AG09319 (cell line): ENCODE measurements at regions not wholly inside any gene's neighbourhood (a gene's known extent, or its start where the extent isn't known, plus 50 kb on each side); places are given as distances from the start of the nearest gene placed in this dataset.

ENCODE experiments used
- DNase-seq: peaks from one replicate; pipeline ENCODE4 v3.0.0-alpha.2; 2010; ENCODE audit warnings: low read depth; ENCODE audit errors: extremely low read depth
- CTCF ChIP-seq: IDR thresholded peaks from 2 replicates; pipeline ENCODE4 v1.5.1; 2011; ENCODE audit warnings: low read depth, mild to moderate bottlenecking, inconsistent platforms, low read length, moderate library complexity

GRCh38 chr2:147041121-147041494 lies 803.7 kb upstream of the ACVR2A start:
- no peak for TF ChIP-seq CTCF
- no peak for DNase-seq

- no peak for TF ChIP-seq CTCF
These were observed 804.3 kb upstream of the ACVR2A start for GRCh38 chr2:147040298-147041120.

GRCh38 chr2:147037048-147037447 lies 807.8 kb upstream of the ACVR2A start:
- DNase-seq, result no peak
- TF ChIP-seq CTCF, result no peak

More at GRCh38 chr2:147040298-147041120, 804.3 kb upstream of the ACVR2A start:
- DNase-seq, result no peak

GRCh38 chr2:147033044-147033443 lies 811.8 kb upstream of the ACVR2A start:
- DNase-seq, result no peak
- TF ChIP-seq CTCF, result no peak

GRCh38 chr2:147031897-147032296 lies 812.9 kb upstream of the ACVR2A start:
- TF ChIP-seq CTCF, result no peak
- DNase-seq, result no peak

- no peak for DNase-seq
- no peak for TF ChIP-seq CTCF
These were observed 813.7 kb upstream of the ACVR2A start for GRCh38 chr2:147030966-147031720.

- TF ChIP-seq CTCF, result no peak
- no peak for DNase-seq
These were observed 817.4 kb upstream of the ACVR2A start for GRCh38 chr2:147027436-147027835.
